Loucy (cell line): ENCODE measurements at regions not wholly inside any gene's neighbourhood (a gene's known extent, or its start where the extent isn't known, plus 50 kb on each side); places are given as distances from the start of the nearest gene placed in this dataset.
A peak's percentile ranks its signal among the peaks of the same experiment; 100 is the strongest.

Experiments used
- H2AFZ ChIP-seq: fragments of 200-600 bp; sonication (generic); 2 replicates; pipeline ENCODE4 v1.6.0; 2016; ENCODE audit warnings: antibody characterized with exemption, mild to moderate bottlenecking, low read length, moderate library complexity
- H3F3A ChIP-seq: fragments of 200-600 bp; 2 replicates; pipeline ENCODE4 v1.6.0; 2016; ENCODE audit warnings: antibody characterized with exemption, low read depth, mild to moderate bottlenecking
- H3K27me3 ChIP-seq: fragments of 200-600 bp; sonication (generic); 2 replicates; pipeline ENCODE4 v1.6.1; 2014; ENCODE audit warnings: low read length, mild to moderate bottlenecking; ENCODE audit not compliant: insufficient read depth, poor library complexity, severe bottlenecking
- H3K36me3 ChIP-seq: fragments of 200-600 bp; sonication (generic); 2 replicates; pipeline ENCODE4 v1.6.1; 2016; ENCODE audit warnings: low read length; ENCODE audit not compliant: insufficient read depth
- H3K4me1 ChIP-seq: fragments of 200-600 bp; sonication (generic); 2 replicates; pipeline ENCODE4 v1.5.1; 2014; ENCODE audit warnings: low read length, mild to moderate bottlenecking; ENCODE audit not compliant: insufficient read depth, poor library complexity, severe bottlenecking
- H3K4me2 ChIP-seq: fragments of 200-600 bp; sonication (generic); 2 replicates; pipeline ENCODE4 v1.6.0; 2014; ENCODE audit warnings: antibody characterized with exemption, low read length, low read depth, mild to moderate bottlenecking; ENCODE audit not compliant: poor library complexity, severe bottlenecking
- H3K4me3 ChIP-seq: fragments of 200-600 bp; sonication (generic); 2 replicates; pipeline ENCODE4 v1.5.1; 2014; ENCODE audit warnings: low read length, mild to moderate bottlenecking, mixed read lengths; ENCODE audit not compliant: poor library complexity, severe bottlenecking
- H3K79me2 ChIP-seq: fragments of 200-600 bp; sonication (generic); 2 replicates; pipeline ENCODE4 v1.6.1; 2014; ENCODE audit warnings: low read length; ENCODE audit not compliant: insufficient read depth
- H3K9ac ChIP-seq: fragments of 200-600 bp; sonication (generic); 2 replicates; pipeline ENCODE4 v1.6.0; 2014; ENCODE audit warnings: mild to moderate bottlenecking, low read depth, low read length, moderate library complexity; ENCODE audit not compliant: poor library complexity, severe bottlenecking
- H3K9me2 ChIP-seq: fragments of 200-600 bp; sonication (generic); replicated peaks from 2 replicates; pipeline ENCODE4 v1.6.1; 2016; ENCODE audit warnings: low read depth, low read length, mixed read lengths
- H3K9me3 ChIP-seq: fragments of 200-600 bp; sonication (generic); 2 replicates; pipeline ENCODE4 v1.6.1; 2014; ENCODE audit warnings: mild to moderate bottlenecking, antibody characterized with exemption, low read length, low read depth; ENCODE audit not compliant: insufficient read depth
- H4K20me1 ChIP-seq: fragments of 200-600 bp; sonication (generic); 2 replicates; pipeline ENCODE4 v1.6.0; 2014; ENCODE audit warnings: antibody characterized with exemption, low read length, mild to moderate bottlenecking; ENCODE audit not compliant: insufficient read depth, poor library complexity, severe bottlenecking
- CTCF ChIP-seq: fragments of 200-600 bp; sonication (generic); conservative IDR thresholded peaks from 2 replicates; pipeline ENCODE4 v1.5.1; 2014; ENCODE audit warnings: mild to moderate bottlenecking, antibody characterized with exemption, low read length
- EZH2phosphoT487 ChIP-seq: fragments of 200-600 bp; IDR thresholded peaks from 2 replicates; pipeline ENCODE4 v1.6.1; 2018; ENCODE audit warnings: antibody characterized with exemption, mild to moderate bottlenecking, moderate library complexity, borderline replicate concordance

GRCh38 chr5:96049398-96050272, 88.0 kb upstream of the ELL2 start:
- no peaks in the 10 kb centered on the region for H3K36me3 ChIP-seq
- H3K9ac ChIP-seq = no peak overlapping the region
- no peak for TF ChIP-seq EZH2phosphoT487
- TF ChIP-seq CTCF = no peak
- no peaks in the 10 kb centered on the region for H3K9me2 ChIP-seq
- H3K27me3 ChIP-seq = no peaks in the 10 kb centered on the region
- H3K4me3 ChIP-seq = no peak overlapping the region
- H3K4me1 ChIP-seq = peaks cover 26% of the 10 kb centered on the region
- H4K20me1 ChIP-seq = no peaks in the 10 kb centered on the region
- peak overlapping the region; percentile 11; the same call in 1 of the 2 replicates for H2AFZ ChIP-seq
- H3K9me3 ChIP-seq = no peaks in the 10 kb centered on the region
- no peaks in the 10 kb centered on the region for H3K79me2 ChIP-seq
- H3F3A ChIP-seq = no peaks in the 10 kb centered on the region
- H3K4me2 ChIP-seq = peak overlapping the region; percentile 20

GRCh38 chr5:96048763-96049162, 87.1 kb upstream of the ELL2 start:
- H3K27me3 ChIP-seq = no peaks in the 10 kb centered on the region
- no peak overlapping the region for H3K4me3 ChIP-seq
- H2AFZ ChIP-seq = no peak overlapping the region
- no peak for TF ChIP-seq CTCF
- no peak for TF ChIP-seq EZH2phosphoT487
- H3K4me2 ChIP-seq = no peak overlapping the region
- no peaks in the 10 kb centered on the region for H3K36me3 ChIP-seq
- H4K20me1 ChIP-seq = no peaks in the 10 kb centered on the region
- no peaks in the 10 kb centered on the region for H3K79me2 ChIP-seq
- no peaks in the 10 kb centered on the region for H3K9me3 ChIP-seq
- H3F3A ChIP-seq = no peaks in the 10 kb centered on the region
- no peaks in the 10 kb centered on the region for H3K9me2 ChIP-seq
- peaks cover 26% of the 10 kb centered on the region for H3K4me1 ChIP-seq
- no peak overlapping the region for H3K9ac ChIP-seq

GRCh38 chr5:96045888-96046287, 84.2 kb upstream of the ELL2 start:
- TF ChIP-seq EZH2phosphoT487 = no peak
- TF ChIP-seq CTCF = no peak
- Histone ChIP-seq H2AFZ (no peak overlapping the region), H3K4me2 (no peak overlapping the region), H3K9me3 (no peaks in the 10 kb centered on the region), H3K9ac (no peak overlapping the region), H4K20me1 (no peaks in the 10 kb centered on the region), H3K27me3 (no peaks in the 10 kb centered on the region), H3K4me1 (peaks cover 22% of the 10 kb centered on the region), H3K36me3 (no peaks in the 10 kb centered on the region), H3K79me2 (no peaks in the 10 kb centered on the region), H3F3A (no peaks in the 10 kb centered on the region), H3K9me2 (no peaks in the 10 kb centered on the region), H3K4me3 (no peak overlapping the region)
